ENCODE measurements at regions not wholly inside any gene's neighbourhood (a gene's known extent, or its start where the extent isn't known, plus 50 kb on each side); places are given as distances from the start of the nearest gene placed in this dataset.

GRCh38 chr5:148012801-148013200 is 51.0 kb upstream of the SPINK5 start:
- DNase-seq, result no peak

- no peak for DNase-seq
Measured at GRCh38 chr5:148011398-148012137, 52.2 kb upstream of the SPINK5 start.

GRCh38 chr5:148005788-148006520 is 57.8 kb upstream of the SPINK5 start:
- DNase-seq, result no peak

GRCh38 chr5:148003226-148003625 is 60.6 kb upstream of the SPINK5 start:
- DNase-seq, result no peak

GRCh38 chr5:148002451-148002850 is 61.3 kb upstream of the SPINK5 start:
- no peak for DNase-seq

- no peak for DNase-seq
Measured at GRCh38 chr5:148000036-148000435, 63.7 kb upstream of the SPINK5 start.

GRCh38 chr5:147998704-147999103 is 65.1 kb upstream of the SPINK5 start:
- DNase-seq, result no peak

- DNase-seq, result no peak
Measured at GRCh38 chr5:147997486-147997885, 66.3 kb upstream of the SPINK5 start.

GRCh38 chr5:147996379-147996778 is 67.4 kb upstream of the SPINK5 start:
- DNase-seq, result no peak

GRCh38 chr5:147995846-147996245 is 67.9 kb upstream of the SPINK5 start:
- DNase-seq, result no peak

GRCh38 chr5:147989994-147990393 is 73.8 kb upstream of the SPINK5 start:
- DNase-seq, result no peak

GRCh38 chr5:147989239-147989638 is 74.5 kb upstream of the SPINK5 start:
- DNase-seq, result no peak

- peak in 1 of 3 experiments; percentile 30 for DNase-seq
Measured at GRCh38 chr5:147986134-147986757, 77.5 kb upstream of the SPINK5 start.

- no peak for DNase-seq
Measured at GRCh38 chr5:147985608-147986007, 78.2 kb upstream of the SPINK5 start.

GRCh38 chr5:147983742-147984141 is 77.4 kb upstream of the C5orf46 start:
- DNase-seq, result no peak

- no peak for DNase-seq
Measured at GRCh38 chr5:147981074-147981473, 74.7 kb upstream of the C5orf46 start.

GRCh38 chr5:147979761-147980160 is 73.4 kb upstream of the C5orf46 start:
- no peak for DNase-seq

GRCh38 chr5:147972076-147972840 is 65.9 kb upstream of the C5orf46 start:
- DNase-seq, result no peak

GRCh38 chr5:147971472-147971871 is 65.1 kb upstream of the C5orf46 start:
- DNase-seq, result no peak

- DNase-seq, result no peak
Measured at GRCh38 chr5:147968855-147969254, 62.5 kb upstream of the C5orf46 start.

GRCh38 chr5:147966829-147967228 is 60.5 kb upstream of the C5orf46 start:
- DNase-seq, result no peak

GRCh38 chr5:147966326-147966725 is 60.0 kb upstream of the C5orf46 start:
- no peak for DNase-seq

- peak in 1 of 3 experiments; percentile 2 for DNase-seq
Measured at GRCh38 chr5:147965715-147966114, 59.4 kb upstream of the C5orf46 start.

Measured in NCI-H1417 (cell line).